DND-41 (cell line): ENCODE measurements at regions not wholly inside any gene's neighbourhood (a gene's known extent, or its start where the extent isn't known, plus 50 kb on each side); places are given as distances from the start of the nearest gene placed in this dataset.

ENCODE experiments used
- CTCF ChIP-seq: IDR thresholded peaks from 2 replicates; pipeline ENCODE4 v1.5.1; 2012; ENCODE audit warnings: borderline replicate concordance, low read length, moderate library complexity, mild to moderate bottlenecking; ENCODE audit not compliant: poor library complexity, severe bottlenecking; ENCODE audit errors: extremely low read depth
- EZH2 ChIP-seq: IDR thresholded peaks from 3 replicates; pipeline ENCODE4 v1.6.1; 2012; ENCODE audit warnings: borderline replicate concordance, low read depth, mild to moderate bottlenecking, moderate library complexity, low read length, inconsistent platforms; ENCODE audit not compliant: severe bottlenecking

DNA sequence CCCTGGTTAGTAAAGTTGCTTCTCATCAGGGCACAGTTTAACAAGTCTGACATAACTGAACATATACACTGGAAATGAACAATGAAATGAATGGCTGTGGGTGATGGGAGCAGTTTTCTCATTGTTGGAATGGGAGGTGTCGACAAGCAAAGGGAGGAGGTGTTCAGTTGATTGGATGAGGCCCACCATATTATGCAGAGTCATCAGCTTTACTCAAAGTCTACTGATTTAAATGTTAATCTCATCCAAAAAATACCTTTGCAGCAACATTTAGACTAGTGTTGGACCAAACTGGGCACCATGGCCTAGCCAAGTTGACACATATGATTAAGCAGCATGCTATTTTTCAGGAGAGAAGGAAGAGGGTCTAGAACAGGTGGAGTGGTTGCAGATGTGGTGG is 201.7 kb downstream of the RAMP3 start:
- TF ChIP-seq EZH2, result no peak
- TF ChIP-seq CTCF, result no peak
